OCI-LY1 (cell line): ENCODE measurements at regions not wholly inside any gene's neighbourhood (a gene's known extent, or its start where the extent isn't known, plus 50 kb on each side); places are given as distances from the start of the nearest gene placed in this dataset.

Source experiments
- CTCF ChIP-seq: fragments of 200-600 bp; sonication (generic), shearing (Covaris generic); IDR thresholded peaks from 2 replicates; pipeline ENCODE4 v1.5.1; 2017; ENCODE audit warnings: mild to moderate bottlenecking, antibody characterized with exemption, low read length, moderate library complexity, mixed read lengths
- EZH2 ChIP-seq: fragments of 200-600 bp; sonication (generic), shearing (Covaris generic); IDR thresholded peaks from 2 replicates; pipeline ENCODE4 v1.8.0; 2017; ENCODE audit warnings: borderline replicate concordance, mixed run types, mild to moderate bottlenecking, antibody characterized with exemption, low read length, moderate library complexity, mixed read lengths

- TF ChIP-seq CTCF (no peak), EZH2 (no peak)
Observed at GRCh38 chr3:193168931-193169330, 72.1 kb upstream of the PLAAT1 start.
